HFFc6 (cell line): ENCODE measurements at regions not wholly inside any gene's neighbourhood (a gene's known extent, or its start where the extent isn't known, plus 50 kb on each side); places are given as distances from the start of the nearest gene placed in this dataset.

ENCODE experiments used
- DNase-seq: peaks from one replicate; pipeline ENCODE4 v3.0.0-alpha.2; 2018
- H3K27ac Mint-ChIP-seq: 2 replicates; pipeline ENCODE4 v1.8.0; 2020; ENCODE audit warnings: mild to moderate bottlenecking, mixed read lengths
- H3K27me3 Mint-ChIP-seq: 2 replicates; pipeline ENCODE4 v1.8.0; 2021; ENCODE audit warnings: mild to moderate bottlenecking, moderate library complexity, mixed read lengths; ENCODE audit not compliant: insufficient read depth
- H3K36me3 Mint-ChIP-seq: 2 replicates; pipeline ENCODE4 v1.8.0; 2021; ENCODE audit warnings: low read depth, mixed read lengths
- H3K4me1 Mint-ChIP-seq: 2 replicates; pipeline ENCODE4 v1.8.0; 2020; ENCODE audit warnings: low read depth, mixed read lengths
- H3K4me3 Mint-ChIP-seq: 2 replicates; pipeline ENCODE4 v1.8.0; 2020; ENCODE audit warnings: mild to moderate bottlenecking, moderate library complexity, mixed read lengths
- H3K9me3 Mint-ChIP-seq: 2 replicates; pipeline ENCODE4 v1.8.0; 2020; ENCODE audit warnings: mild to moderate bottlenecking, mixed read lengths
- TF ChIP-seq, protein P1 (sequence below): fragments of 200-600 bp; sonication (generic); IDR thresholded peaks from 2 replicates; pipeline ENCODE4 v1.5.0; 2021; ENCODE audit warnings: antibody characterized with exemption, mild to moderate bottlenecking

DNA sequence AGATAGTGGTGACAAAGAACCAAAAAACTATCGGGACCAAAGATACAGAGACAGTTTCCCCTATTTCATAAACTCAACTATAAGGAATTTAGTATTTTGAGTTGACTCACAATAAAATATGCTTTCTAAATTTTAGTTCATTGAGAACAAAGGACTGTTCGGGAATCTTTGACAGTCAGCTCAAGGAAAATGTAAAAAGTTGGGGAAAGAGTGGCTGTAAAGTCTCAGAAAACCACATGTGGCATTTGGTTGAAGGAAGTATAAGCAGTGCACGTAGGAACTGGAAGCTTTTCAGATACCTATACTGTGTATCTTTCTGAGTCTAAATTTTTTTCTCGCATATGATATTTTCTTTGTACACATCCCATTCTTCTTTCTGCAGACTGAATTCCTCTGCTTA is 688.9 kb downstream of the KCNA4 start:
- Mint-ChIP-seq H3K27me3 (no peaks in the 10 kb centered on the region; the same call in 1 of the 2 replicates), H3K27ac (peak overlapping the region; percentile 74), H3K4me1 (peaks cover 87% of the 10 kb centered on the region), H3K9me3 (no peaks in the 10 kb centered on the region), H3K36me3 (peaks cover 8% of the 10 kb centered on the region; the same call in 1 of the 2 replicates), H3K4me3 (peak overlapping the region; percentile 16; the same call in 1 of the 2 replicates)
- no peak for DNase-seq
- TF ChIP-seq, protein P1, sequence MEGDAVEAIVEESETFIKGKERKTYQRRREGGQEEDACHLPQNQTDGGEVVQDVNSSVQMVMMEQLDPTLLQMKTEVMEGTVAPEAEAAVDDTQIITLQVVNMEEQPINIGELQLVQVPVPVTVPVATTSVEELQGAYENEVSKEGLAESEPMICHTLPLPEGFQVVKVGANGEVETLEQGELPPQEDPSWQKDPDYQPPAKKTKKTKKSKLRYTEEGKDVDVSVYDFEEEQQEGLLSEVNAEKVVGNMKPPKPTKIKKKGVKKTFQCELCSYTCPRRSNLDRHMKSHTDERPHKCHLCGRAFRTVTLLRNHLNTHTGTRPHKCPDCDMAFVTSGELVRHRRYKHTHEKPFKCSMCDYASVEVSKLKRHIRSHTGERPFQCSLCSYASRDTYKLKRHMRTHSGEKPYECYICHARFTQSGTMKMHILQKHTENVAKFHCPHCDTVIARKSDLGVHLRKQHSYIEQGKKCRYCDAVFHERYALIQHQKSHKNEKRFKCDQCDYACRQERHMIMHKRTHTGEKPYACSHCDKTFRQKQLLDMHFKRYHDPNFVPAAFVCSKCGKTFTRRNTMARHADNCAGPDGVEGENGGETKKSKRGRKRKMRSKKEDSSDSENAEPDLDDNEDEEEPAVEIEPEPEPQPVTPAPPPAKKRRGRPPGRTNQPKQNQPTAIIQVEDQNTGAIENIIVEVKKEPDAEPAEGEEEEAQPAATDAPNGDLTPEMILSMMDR, result no peak

DNA sequence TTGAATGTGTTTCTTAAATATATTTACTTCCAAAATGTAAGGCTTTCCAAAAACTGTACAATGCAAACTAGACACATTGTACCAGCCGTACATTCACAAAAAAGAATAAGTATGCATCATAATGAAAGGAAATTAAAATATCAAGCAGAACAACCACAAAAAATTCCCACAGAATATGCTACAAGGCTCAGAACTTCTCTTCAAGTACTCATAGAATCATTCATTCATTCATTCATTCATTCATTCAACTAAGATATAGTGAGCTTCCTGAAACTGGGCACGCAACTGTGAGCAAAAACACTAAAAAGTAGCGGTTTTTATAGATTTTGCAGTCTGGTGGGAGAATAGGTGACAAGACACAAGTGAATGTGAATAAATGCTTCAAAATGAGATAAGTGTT is 690.1 kb downstream of the KCNA4 start:
- no peak for DNase-seq
- peak overlapping the region; percentile 12; the same call in 1 of the 2 replicates for H3K4me3 Mint-ChIP-seq
- peak overlapping the region; percentile 74; the same call in 1 of the 2 replicates for H3K27ac Mint-ChIP-seq
- peaks cover 86% of the 10 kb centered on the region for H3K4me1 Mint-ChIP-seq
- no peaks in the 10 kb centered on the region; the same call in 1 of the 2 replicates for H3K9me3 Mint-ChIP-seq
- H3K36me3 Mint-ChIP-seq, result peaks cover 8% of the 10 kb centered on the region
- H3K27me3 Mint-ChIP-seq, result no peaks in the 10 kb centered on the region; the same call in 1 of the 2 replicates
- TF ChIP-seq, protein P1, result no peak

DNA sequence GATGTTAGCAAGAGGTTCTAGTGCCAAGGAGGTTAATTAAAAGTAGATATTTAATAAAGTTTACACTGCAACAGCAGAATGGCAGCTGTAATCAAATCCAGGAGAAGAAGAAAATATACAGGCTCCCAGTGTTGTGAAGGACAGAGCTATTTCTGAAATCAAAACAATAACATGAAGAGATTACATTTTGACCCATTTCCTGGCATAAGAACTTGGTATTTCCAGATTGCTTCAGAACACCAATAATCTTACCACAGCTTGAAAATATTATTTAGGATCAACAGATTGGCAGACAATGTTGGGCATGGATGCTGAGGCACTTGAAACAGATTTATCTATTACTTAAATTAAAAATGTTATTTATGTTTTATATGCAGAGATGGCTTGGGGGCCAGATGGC is 692.5 kb downstream of the KCNA4 start:
- TF ChIP-seq, protein P1, result no peak
- Mint-ChIP-seq H3K27me3 (no peaks in the 10 kb centered on the region; the same call in 1 of the 2 replicates), H3K4me3 (no peak overlapping the region; the same call in 1 of the 2 replicates), H3K9me3 (no peaks in the 10 kb centered on the region; the same call in 1 of the 2 replicates), H3K36me3 (peaks cover 8% of the 10 kb centered on the region), H3K4me1 (peaks cover 86% of the 10 kb centered on the region), H3K27ac (peak overlapping the region; percentile 7; the same call in 1 of the 2 replicates)
- DNase-seq, result no peak

DNA sequence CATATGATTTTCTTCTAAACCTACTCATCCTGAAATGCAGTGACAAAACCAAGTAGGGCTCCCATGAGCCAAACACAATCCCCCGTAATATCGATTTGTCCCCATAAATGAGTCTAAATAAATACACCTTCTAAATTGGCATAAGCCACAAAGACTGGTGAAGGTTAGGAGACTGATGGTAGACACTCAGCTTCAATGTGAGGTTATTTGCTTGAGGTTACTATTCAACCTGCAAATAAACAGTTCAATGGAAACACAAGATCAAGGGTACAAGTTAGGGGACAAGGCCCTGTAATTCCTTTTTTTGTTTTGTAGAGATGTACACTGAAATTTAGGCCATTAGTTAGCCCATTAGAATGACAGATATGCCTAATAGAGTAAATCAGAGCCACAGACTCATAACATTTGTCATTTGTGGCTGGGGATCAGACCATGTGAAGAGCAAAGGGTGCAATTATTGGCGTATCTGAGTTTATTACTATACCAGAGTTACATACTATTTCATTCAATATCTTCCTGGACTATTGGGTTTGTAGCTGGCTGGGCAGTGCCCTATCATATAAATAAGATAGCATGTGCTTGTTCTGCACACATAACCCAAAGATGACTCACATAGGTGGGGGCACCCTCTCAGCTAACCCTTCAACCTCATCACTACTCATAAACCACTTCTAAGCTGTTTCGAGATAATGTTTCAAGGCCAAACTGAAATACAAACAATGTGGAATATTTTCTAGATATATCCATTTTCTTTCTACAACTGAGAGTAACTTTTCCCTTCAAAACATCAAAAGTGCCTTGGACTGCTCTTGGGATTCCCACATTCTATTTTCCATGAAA is 695.3 kb downstream of the KCNA4 start:
- no peak overlapping the region; the same call in 1 of the 2 replicates for H3K4me3 Mint-ChIP-seq
- peaks cover under 1% of the 10 kb centered on the region for H3K36me3 Mint-ChIP-seq
- peak overlapping the region; percentile 74 for H3K27ac Mint-ChIP-seq
- TF ChIP-seq, protein P1, result no peak
- H3K4me1 Mint-ChIP-seq, result peaks cover 86% of the 10 kb centered on the region
- peak; percentile 43 for DNase-seq
- H3K9me3 Mint-ChIP-seq, result no peaks in the 10 kb centered on the region; the same call in 1 of the 2 replicates
- no peaks in the 10 kb centered on the region for H3K27me3 Mint-ChIP-seq

DNA sequence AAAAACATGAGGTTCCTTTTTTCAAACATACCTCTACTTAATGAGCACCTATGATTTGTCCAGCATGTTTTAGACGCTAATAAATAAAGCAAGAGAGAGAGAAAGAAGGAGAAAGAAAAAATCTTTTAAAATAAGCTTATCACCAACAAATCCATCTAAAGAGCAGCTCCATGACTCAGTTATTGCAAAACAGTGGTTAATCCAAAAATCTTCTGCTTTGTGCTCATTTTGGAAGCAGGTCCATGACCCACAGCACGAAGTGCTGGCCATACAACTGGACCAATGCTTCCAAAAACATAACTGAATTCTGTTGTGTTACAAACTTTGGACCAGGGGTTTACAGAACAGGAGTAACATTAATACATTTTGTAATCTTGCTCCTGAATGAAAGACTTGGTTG is 696.6 kb downstream of the KCNA4 start:
- no peak overlapping the region for H3K4me3 Mint-ChIP-seq
- H3K36me3 Mint-ChIP-seq, result no peaks in the 10 kb centered on the region; the same call in 1 of the 2 replicates
- no peaks in the 10 kb centered on the region for H3K27me3 Mint-ChIP-seq
- no peak for DNase-seq
- TF ChIP-seq, protein P1, result no peak
- H3K9me3 Mint-ChIP-seq, result no peaks in the 10 kb centered on the region; the same call in 1 of the 2 replicates
- peaks cover 91% of the 10 kb centered on the region for H3K4me1 Mint-ChIP-seq
- 0 out of 2 replicates have a peak overlapping the region, but pooled peaks have one; percentile 74 for H3K27ac Mint-ChIP-seq
